ENCODE measurements at regions not wholly inside any gene's neighbourhood (a gene's known extent, or its start where the extent isn't known, plus 50 kb on each side); places are given as distances from the start of the nearest gene placed in this dataset.

GRCh38 chr6:146985111-146985510 lies 219.1 kb upstream of the STXBP5 start (continued):
- 0 out of 2 replicates have a peak, but pooled peaks have one; percentile 32 for TF ChIP-seq ZBTB40 (IDR thresholded peaks at IDR 0.05)
- TF ChIP-seq ZBTB40 (CRISPR knock-in tag; IDR thresholded peaks at IDR 0.05) = peak; percentile 93; the same call in 1 of the 2 replicates
- no peak for TF ChIP-seq GABPB1 (CRISPR knock-in tag; IDR thresholded peaks at IDR 0.05)
- no peak for TF ChIP-seq EED (CRISPR knock-in tag; IDR thresholded peaks at IDR 0.05)
- TF ChIP-seq CBFB (CRISPR knock-in tag; IDR thresholded peaks at IDR 0.05) = no peak
- peak; percentile 87 for TF ChIP-seq GATAD2A (CRISPR knock-in tag; IDR thresholded peaks at IDR 0.05)
- peak; percentile 93 for TF ChIP-seq FOXP4 (CRISPR knock-in tag; IDR thresholded peaks at IDR 0.05)
- no peak for TF ChIP-seq ZBTB3 (CRISPR knock-in tag; IDR thresholded peaks at IDR 0.05; ENCODE audit: borderline replicate concordance, low read depth)
- no peak for TF ChIP-seq STAT5B (CRISPR knock-in tag; IDR thresholded peaks at IDR 0.05)
- TF ChIP-seq MTA1 (CRISPR knock-in tag; IDR thresholded peaks at IDR 0.05; ENCODE audit: borderline replicate concordance) = no peak
- TF ChIP-seq ZNF256 (CRISPR knock-in tag; conservative IDR thresholded peaks at IDR 0.05) = no peak
- TF ChIP-seq ZNF451 (CRISPR knock-in tag; IDR thresholded peaks at IDR 0.05) = no peak
- 0 out of 2 replicates have a peak, but pooled peaks have one; percentile 58 for TF ChIP-seq NFKBIZ (CRISPR knock-in tag; IDR thresholded peaks at IDR 0.05)
- TF ChIP-seq CEBPB (IDR thresholded peaks at IDR 0.05; ENCODE audit: borderline replicate concordance, low read depth, low read length) = peak; percentile 81
- peak; percentile 80 for TF ChIP-seq ERF (CRISPR knock-in tag; IDR thresholded peaks at IDR 0.05)
- no peak for TF ChIP-seq ZNF737 (CRISPR knock-in tag; IDR thresholded peaks at IDR 0.05; ENCODE audit: borderline replicate concordance)
- TF ChIP-seq ZNF282 (IDR thresholded peaks at IDR 0.05; ENCODE audit: partially characterized antibody) = no peak
- TF ChIP-seq ZNF629 (CRISPR knock-in tag; conservative IDR thresholded peaks at IDR 0.05) = no peak
- TF ChIP-seq PPARG (CRISPR knock-in tag; conservative IDR thresholded peaks at IDR 0.05) = peak; percentile 40; the same call in 1 of the 2 replicates
- TF ChIP-seq ZNF652 (CRISPR knock-in tag; IDR thresholded peaks at IDR 0.05; ENCODE audit: borderline replicate concordance, low read depth) = no peak
- no peak for TF ChIP-seq HBP1 (CRISPR knock-in tag; IDR thresholded peaks at IDR 0.05; ENCODE audit: low read depth)
